ENCODE measurements at regions not wholly inside any gene's neighbourhood (a gene's known extent, or its start where the extent isn't known, plus 50 kb on each side); places are given as distances from the start of the nearest gene placed in this dataset.

DNA sequence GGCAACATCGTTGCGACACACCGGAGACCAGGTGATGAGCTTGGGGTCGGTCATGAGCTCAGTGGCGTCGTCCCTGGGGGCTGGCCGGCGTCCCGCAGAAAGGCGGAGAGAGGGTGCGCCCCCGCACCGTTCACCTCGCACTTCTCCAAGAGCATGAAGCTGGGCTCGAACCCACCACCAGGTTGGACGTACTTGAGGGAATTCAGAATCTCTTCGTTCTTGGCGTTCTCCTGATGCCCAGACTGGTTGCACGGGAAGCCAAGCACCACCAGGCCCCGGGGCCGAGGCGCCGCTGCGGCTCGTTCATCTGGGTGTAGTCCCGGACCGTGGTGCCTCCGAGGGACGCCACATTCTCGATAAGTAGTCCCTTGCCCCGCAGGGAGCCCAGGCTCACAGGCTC, 176.6 kb upstream of the ADAMTS5 start (continued):
- TF ChIP-seq, protein P1, sequence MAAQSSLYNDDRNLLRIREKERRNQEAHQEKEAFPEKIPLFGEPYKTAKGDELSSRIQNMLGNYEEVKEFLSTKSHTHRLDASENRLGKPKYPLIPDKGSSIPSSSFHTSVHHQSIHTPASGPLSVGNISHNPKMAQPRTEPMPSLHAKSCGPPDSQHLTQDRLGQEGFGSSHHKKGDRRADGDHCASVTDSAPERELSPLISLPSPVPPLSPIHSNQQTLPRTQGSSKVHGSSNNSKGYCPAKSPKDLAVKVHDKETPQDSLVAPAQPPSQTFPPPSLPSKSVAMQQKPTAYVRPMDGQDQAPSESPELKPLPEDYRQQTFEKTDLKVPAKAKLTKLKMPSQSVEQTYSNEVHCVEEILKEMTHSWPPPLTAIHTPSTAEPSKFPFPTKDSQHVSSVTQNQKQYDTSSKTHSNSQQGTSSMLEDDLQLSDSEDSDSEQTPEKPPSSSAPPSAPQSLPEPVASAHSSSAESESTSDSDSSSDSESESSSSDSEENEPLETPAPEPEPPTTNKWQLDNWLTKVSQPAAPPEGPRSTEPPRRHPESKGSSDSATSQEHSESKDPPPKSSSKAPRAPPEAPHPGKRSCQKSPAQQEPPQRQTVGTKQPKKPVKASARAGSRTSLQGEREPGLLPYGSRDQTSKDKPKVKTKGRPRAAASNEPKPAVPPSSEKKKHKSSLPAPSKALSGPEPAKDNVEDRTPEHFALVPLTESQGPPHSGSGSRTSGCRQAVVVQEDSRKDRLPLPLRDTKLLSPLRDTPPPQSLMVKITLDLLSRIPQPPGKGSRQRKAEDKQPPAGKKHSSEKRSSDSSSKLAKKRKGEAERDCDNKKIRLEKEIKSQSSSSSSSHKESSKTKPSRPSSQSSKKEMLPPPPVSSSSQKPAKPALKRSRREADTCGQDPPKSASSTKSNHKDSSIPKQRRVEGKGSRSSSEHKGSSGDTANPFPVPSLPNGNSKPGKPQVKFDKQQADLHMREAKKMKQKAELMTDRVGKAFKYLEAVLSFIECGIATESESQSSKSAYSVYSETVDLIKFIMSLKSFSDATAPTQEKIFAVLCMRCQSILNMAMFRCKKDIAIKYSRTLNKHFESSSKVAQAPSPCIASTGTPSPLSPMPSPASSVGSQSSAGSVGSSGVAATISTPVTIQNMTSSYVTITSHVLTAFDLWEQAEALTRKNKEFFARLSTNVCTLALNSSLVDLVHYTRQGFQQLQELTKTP (IDR thresholded peaks at IDR 0.05; ENCODE audit: low read depth in 1 of 2, partially characterized antibody in 2 of 2) = no peak
- TF ChIP-seq ZNF79 (CRISPR knock-in tag; IDR thresholded peaks at IDR 0.05; ENCODE audit: low read depth) = no peak

DNA sequence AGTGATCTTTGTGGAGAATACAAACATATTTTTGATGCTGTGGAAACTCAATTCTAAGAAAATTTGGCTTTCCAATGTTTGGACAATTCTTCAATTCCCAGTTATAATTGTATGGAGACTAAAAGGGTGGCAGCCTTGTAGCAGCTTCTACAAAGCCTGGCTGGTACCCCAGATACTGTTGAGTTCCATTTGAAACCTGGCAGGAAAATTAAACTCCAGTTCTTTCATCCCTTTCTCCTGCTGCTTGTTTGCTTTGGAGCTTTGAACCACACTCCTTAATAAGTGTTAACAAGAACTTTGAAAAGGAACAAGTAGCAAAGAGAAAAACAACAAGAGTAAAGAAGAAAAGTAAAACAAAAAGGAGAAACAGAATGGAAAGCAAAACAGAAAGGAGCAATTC, 172.6 kb upstream of the ADAMTS5 start:
- H3K4me2 ChIP-seq (ENCODE audit: insufficient read depth, low read length) = no peak overlapping the region
- no peaks in the 10 kb centered on the region for H4K20me1 ChIP-seq (replicated peaks; ENCODE audit: control insufficient read depth, insufficient read depth, low read length)
- no TSS peak for BruUV-seq (replicated peaks)
- in situ Hi-C loops (cut with MboI) (no loop called here), intact Hi-C loops (cut with micrococcal nuclease) (no loop called here)
- H2AFZ ChIP-seq (ENCODE audit: low read depth, low read length) = no peak overlapping the region
- no peaks in the 10 kb centered on the region for H3K9me1 ChIP-seq (ENCODE audit: control insufficient read depth, insufficient read depth, low read length)
- H3K79me2 ChIP-seq (ENCODE audit: control insufficient read depth, insufficient read depth, low read length) = no peaks in the 10 kb centered on the region
- H3K27me3 ChIP-seq (ENCODE audit: control insufficient read depth in 2 of 2, insufficient read depth in 2 of 2, low read length in 2 of 2) = no peaks in the 10 kb centered on the region
- ChIA-PET POLR2A (no interaction called here), CTCF (ENCODE audit: low intra/inter-chr PET ratio) (no interaction called here)
- no peaks in the 10 kb centered on the region for H3K36me3 ChIP-seq (ENCODE audit: control insufficient read depth, insufficient read depth, low read length)
- DNase-seq (ENCODE audit: extremely low read depth in 1 of 4, low spot score in 3 of 4) = no peak
- no peak overlapping the region for H3K4me3 ChIP-seq
- no peak overlapping the region for H3K27ac ChIP-seq (ENCODE audit: extremely low read depth, low read depth, low read length)
- H3K9me3 ChIP-seq (replicated peaks; ENCODE audit: control insufficient read depth, insufficient read depth, low read depth, low read length) = no peaks in the 10 kb centered on the region; the same call in 1 of the 2 replicates
- H3K9ac ChIP-seq (ENCODE audit: insufficient read depth in 1 of 2, low read depth in 2 of 2, low read length in 2 of 2) = no peak overlapping the region
- no peak for ATAC-seq
- no peaks in the 10 kb centered on the region for H3K4me1 ChIP-seq (replicated peaks in 1 of 2; ENCODE audit: control insufficient read depth in 2 of 2, insufficient read depth in 2 of 2, low read length in 2 of 2)
- no peak for FAIRE-seq
- TF ChIP-seq NCOR1 (IDR thresholded peaks at IDR 0.05) = no peak
- TF ChIP-seq, protein P2, sequence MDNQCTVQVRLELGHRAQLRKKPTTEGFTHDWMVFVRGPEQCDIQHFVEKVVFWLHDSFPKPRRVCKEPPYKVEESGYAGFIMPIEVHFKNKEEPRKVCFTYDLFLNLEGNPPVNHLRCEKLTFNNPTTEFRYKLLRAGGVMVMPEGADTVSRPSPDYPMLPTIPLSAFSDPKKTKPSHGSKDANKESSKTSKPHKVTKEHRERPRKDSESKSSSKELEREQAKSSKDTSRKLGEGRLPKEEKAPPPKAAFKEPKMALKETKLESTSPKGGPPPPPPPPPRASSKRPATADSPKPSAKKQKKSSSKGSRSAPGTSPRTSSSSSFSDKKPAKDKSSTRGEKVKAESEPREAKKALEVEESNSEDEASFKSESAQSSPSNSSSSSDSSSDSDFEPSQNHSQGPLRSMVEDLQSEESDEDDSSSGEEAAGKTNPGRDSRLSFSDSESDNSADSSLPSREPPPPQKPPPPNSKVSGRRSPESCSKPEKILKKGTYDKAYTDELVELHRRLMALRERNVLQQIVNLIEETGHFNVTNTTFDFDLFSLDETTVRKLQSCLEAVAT (IDR thresholded peaks at IDR 0.05) = no peak
- no peak for TF ChIP-seq ZNF431 (CRISPR knock-in tag; IDR thresholded peaks at IDR 0.05)
- TF ChIP-seq, protein P3, sequence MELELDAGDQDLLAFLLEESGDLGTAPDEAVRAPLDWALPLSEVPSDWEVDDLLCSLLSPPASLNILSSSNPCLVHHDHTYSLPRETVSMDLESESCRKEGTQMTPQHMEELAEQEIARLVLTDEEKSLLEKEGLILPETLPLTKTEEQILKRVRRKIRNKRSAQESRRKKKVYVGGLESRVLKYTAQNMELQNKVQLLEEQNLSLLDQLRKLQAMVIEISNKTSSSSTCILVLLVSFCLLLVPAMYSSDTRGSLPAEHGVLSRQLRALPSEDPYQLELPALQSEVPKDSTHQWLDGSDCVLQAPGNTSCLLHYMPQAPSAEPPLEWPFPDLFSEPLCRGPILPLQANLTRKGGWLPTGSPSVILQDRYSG (tag; conservative IDR thresholded peaks at IDR 0.05; ENCODE audit: low read depth) = no peak
- TF ChIP-seq ZEB2 (IDR thresholded peaks at IDR 0.05) = no peak
- TF ChIP-seq RBM15 (IDR thresholded peaks at IDR 0.05; ENCODE audit: insufficient read depth, low read length) = no peak
- no peak for TF ChIP-seq NR4A1 (CRISPR knock-in tag; IDR thresholded peaks at IDR 0.05)
- no peak for TF ChIP-seq NR4A1 (tag; IDR thresholded peaks at IDR 0.05)
- no peak for TF ChIP-seq NELFE (IDR thresholded peaks at IDR 0.05; ENCODE audit: insufficient read depth, insufficient read length)
